IPS-20b (cell line): ENCODE measurements at regions not wholly inside any gene's neighbourhood (a gene's known extent, or its start where the extent isn't known, plus 50 kb on each side); places are given as distances from the start of the nearest gene placed in this dataset.

ENCODE experiments used
- H3K27ac ChIP-seq: one replicate; pipeline ENCODE4 v1.5.1; 2013; ENCODE audit warnings: low read length
- H3K27me3 ChIP-seq: 2 replicates; pipeline ENCODE4 v1.6.1; 2013; ENCODE audit warnings: mild to moderate bottlenecking, low read length, inconsistent platforms; ENCODE audit not compliant: insufficient read depth
- H3K36me3 ChIP-seq: 2 replicates; pipeline ENCODE4 v1.6.1; 2013; ENCODE audit warnings: low read depth, mild to moderate bottlenecking, inconsistent platforms, low read length, moderate library complexity; ENCODE audit not compliant: insufficient read depth
- H3K4me1 ChIP-seq: 2 replicates; pipeline ENCODE4 v1.6.1; 2013; ENCODE audit warnings: mild to moderate bottlenecking, control low read depth, inconsistent platforms, low read length, moderate library complexity; ENCODE audit not compliant: insufficient read depth
- H3K4me3 ChIP-seq: 2 replicates; pipeline ENCODE4 v1.5.1; 2013; ENCODE audit warnings: mild to moderate bottlenecking, low read length, inconsistent platforms
- H3K9ac ChIP-seq: 2 replicates; pipeline ENCODE4 v1.6.1; 2013; ENCODE audit warnings: low read depth, mild to moderate bottlenecking, inconsistent platforms, low read length, moderate library complexity
- H3K9me3 ChIP-seq: 2 replicates; pipeline ENCODE4 v1.6.1; 2013; ENCODE audit warnings: mild to moderate bottlenecking, low read depth, low read length, inconsistent platforms; ENCODE audit not compliant: insufficient read depth

GRCh38 chr1:34520111-34520510 is 234.7 kb upstream of the GJB5 start:
- no peaks in the 10 kb centered on the region; the same call in 1 of the 2 replicates for H3K9me3 ChIP-seq
- no peak overlapping the region for H3K27ac ChIP-seq
- no peaks in the 10 kb centered on the region for H3K4me1 ChIP-seq
- no peaks in the 10 kb centered on the region for H3K27me3 ChIP-seq
- H3K4me3 ChIP-seq, result no peak overlapping the region
- H3K9ac ChIP-seq, result no peak overlapping the region
- no peaks in the 10 kb centered on the region for H3K36me3 ChIP-seq

GRCh38 chr1:34524783-34525182 is 230.1 kb upstream of the GJB5 start:
- no peaks in the 10 kb centered on the region for H3K36me3 ChIP-seq
- H3K27me3 ChIP-seq, result no peaks in the 10 kb centered on the region
- H3K9me3 ChIP-seq, result no peaks in the 10 kb centered on the region
- no peak overlapping the region for H3K9ac ChIP-seq
- no peak overlapping the region for H3K27ac ChIP-seq
- no peak overlapping the region for H3K4me3 ChIP-seq
- no peaks in the 10 kb centered on the region for H3K4me1 ChIP-seq

DNA sequence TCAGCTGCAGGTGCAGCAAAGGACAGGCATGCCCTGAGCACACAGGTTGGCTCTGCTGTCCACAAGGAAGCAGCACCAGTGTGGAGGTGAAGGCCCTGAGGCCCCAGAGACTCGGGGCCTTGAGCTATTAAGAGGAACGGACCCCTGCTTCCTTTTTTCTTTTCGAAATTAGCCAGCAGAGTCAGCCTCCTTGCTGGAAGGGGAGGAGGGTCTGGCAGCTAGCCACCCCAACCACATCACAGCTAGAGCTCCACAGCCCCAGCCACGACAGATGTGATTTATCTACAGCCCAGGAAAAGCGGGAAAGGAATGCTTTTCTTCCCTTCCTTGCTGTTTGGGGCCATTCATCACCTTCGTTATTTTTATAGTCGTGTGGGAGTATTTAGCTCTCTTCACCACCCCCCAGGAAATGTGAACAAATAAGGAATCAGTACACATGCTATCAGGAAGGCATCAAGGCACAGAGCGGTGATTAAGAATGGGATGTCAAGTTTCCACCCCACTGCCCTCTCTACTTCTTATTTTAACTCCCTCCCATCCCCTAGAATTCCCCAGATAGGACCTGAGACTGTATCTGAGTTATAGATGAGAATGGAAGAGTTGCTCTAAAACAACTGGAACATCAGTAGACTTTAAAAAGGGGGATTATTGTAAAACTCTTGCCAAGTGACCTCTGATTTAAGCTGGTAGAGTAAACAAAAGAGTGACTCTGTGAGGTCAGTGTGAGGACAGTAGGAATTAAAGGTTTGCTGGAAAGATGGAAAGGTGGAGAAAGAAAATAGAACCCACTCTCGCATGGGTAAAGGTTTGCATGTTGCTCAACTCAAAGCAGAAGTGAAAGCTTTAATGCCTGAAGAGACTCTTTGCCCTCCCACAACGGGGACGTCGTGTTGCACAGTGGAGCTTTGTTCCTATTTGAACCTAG is 224.7 kb upstream of the GJB5 start:
- Histone ChIP-seq H3K27me3 (no peaks in the 10 kb centered on the region), H3K36me3 (no peaks in the 10 kb centered on the region), H3K4me1 (no peaks in the 10 kb centered on the region), H3K9me3 (no peaks in the 10 kb centered on the region), H3K4me3 (no peak overlapping the region), H3K9ac (no peak overlapping the region), H3K27ac (no peak overlapping the region)

DNA sequence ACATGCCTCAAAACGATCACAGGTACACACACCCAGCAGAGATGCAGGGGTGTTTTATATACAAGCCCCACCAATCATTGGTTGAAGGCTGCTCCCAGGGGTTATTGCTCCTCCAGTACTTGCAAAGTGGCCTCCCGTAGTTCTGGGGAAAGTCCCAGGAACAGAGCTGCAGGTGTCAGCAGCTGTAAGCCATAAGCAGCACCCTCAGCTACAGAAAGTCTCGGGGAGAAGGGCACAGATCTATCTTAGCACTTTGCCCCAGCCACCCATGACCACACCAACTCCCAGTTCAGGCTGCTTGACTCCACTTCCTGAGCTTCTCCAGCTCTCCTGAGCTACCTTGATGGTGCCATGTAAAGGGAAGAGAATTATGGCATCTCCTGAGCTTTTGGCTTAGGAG is 222.7 kb upstream of the GJB5 start:
- Histone ChIP-seq H3K9ac (no peak overlapping the region), H3K9me3 (no peaks in the 10 kb centered on the region), H3K27ac (no peak overlapping the region), H3K4me3 (no peak overlapping the region), H3K36me3 (no peaks in the 10 kb centered on the region), H3K27me3 (no peaks in the 10 kb centered on the region), H3K4me1 (no peaks in the 10 kb centered on the region)

DNA sequence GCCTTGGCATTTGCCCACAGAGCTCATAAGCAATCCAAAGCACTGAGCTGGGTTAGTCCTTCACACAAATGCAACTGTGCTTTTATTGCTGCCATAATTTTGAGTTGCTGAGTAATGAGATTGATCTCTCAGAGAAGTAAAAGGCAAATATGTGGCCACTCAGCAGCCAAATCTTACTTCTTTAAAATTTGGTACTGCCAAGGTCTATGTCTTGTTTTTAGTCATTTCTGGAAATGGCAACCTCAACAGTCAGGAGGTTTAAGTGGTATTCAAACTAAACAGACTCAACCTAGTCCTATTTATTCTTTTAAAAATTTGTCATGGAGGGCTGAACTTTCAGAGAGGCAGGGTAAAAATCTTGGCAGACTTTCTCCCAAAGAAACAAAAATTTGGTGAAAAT is 216.4 kb upstream of the GJB5 start:
- Histone ChIP-seq H3K4me1 (no peaks in the 10 kb centered on the region), H3K4me3 (no peak overlapping the region), H3K27ac (no peak overlapping the region), H3K36me3 (no peaks in the 10 kb centered on the region), H3K27me3 (no peaks in the 10 kb centered on the region), H3K9ac (no peak overlapping the region), H3K9me3 (no peaks in the 10 kb centered on the region)

- no peaks in the 10 kb centered on the region for H3K36me3 ChIP-seq
- H3K9me3 ChIP-seq, result no peaks in the 10 kb centered on the region
- no peaks in the 10 kb centered on the region for H3K27me3 ChIP-seq
- H3K4me3 ChIP-seq, result no peak overlapping the region
- no peak overlapping the region for H3K27ac ChIP-seq
- no peaks in the 10 kb centered on the region for H3K4me1 ChIP-seq
- no peak overlapping the region for H3K9ac ChIP-seq
Measured at GRCh38 chr1:34547046-34547674, 207.7 kb upstream of the GJB5 start.

- Histone ChIP-seq H3K36me3 (no peaks in the 10 kb centered on the region), H3K4me1 (no peaks in the 10 kb centered on the region), H3K9me3 (no peaks in the 10 kb centered on the region), H3K27me3 (no peaks in the 10 kb centered on the region), H3K4me3 (no peak overlapping the region), H3K27ac (no peak overlapping the region), H3K9ac (no peak overlapping the region)
Measured at GRCh38 chr1:34549199-34549598, 205.6 kb upstream of the GJB5 start.

DNA sequence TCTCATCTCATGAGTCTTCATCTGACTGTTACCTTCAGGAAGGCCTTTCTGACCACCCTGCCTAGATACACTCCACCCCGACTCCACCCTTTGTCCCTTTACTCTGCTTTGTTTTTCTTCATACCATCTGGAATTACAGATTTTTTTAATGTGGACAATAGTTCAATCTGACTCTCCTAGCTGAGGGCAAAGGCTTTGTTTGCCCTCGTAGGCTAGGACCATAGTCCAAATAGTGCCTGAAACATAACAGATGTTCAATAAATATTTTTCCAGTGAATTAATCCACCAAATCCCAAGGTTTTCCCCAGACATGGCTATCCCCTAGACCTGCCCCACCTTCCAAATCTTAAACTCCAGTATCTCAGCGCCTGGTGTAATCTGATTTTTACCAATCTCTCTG is 176.5 kb upstream of the GJB5 start:
- no peaks in the 10 kb centered on the region for H3K27me3 ChIP-seq
- no peaks in the 10 kb centered on the region for H3K9me3 ChIP-seq
- H3K27ac ChIP-seq, result no peak overlapping the region
- H3K4me3 ChIP-seq, result no peak overlapping the region
- H3K9ac ChIP-seq, result no peak overlapping the region
- no peaks in the 10 kb centered on the region for H3K36me3 ChIP-seq
- H3K4me1 ChIP-seq, result no peaks in the 10 kb centered on the region

DNA sequence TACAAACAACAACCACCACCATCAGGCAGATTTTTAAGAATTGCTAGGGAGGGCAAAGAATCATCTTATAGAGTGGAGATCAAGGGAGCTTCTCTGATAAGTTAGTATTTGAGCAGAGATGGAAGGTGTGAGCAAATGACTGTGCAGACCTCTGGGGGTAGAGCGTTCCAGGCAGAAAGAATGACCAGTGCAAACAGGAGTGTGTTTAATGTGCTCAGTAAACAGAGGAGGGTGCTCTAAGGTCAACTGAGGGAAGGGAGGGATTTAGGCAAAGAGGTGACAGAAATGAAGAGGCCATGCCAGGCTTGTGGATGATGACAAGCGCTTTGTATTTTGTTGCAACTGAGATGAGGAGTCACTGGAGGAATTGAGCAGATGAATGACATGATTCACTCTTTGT is 172.5 kb upstream of the GJB5 start:
- no peak overlapping the region for H3K27ac ChIP-seq
- H3K9ac ChIP-seq, result no peak overlapping the region
- no peaks in the 10 kb centered on the region for H3K36me3 ChIP-seq
- no peaks in the 10 kb centered on the region for H3K4me1 ChIP-seq
- H3K9me3 ChIP-seq, result no peaks in the 10 kb centered on the region
- H3K4me3 ChIP-seq, result no peak overlapping the region
- no peaks in the 10 kb centered on the region for H3K27me3 ChIP-seq

- Histone ChIP-seq H3K27ac (no peak overlapping the region), H3K4me1 (peaks cover 1% of the 10 kb centered on the region; the same call in 1 of the 2 replicates), H3K27me3 (no peaks in the 10 kb centered on the region), H3K4me3 (no peak overlapping the region), H3K9me3 (no peaks in the 10 kb centered on the region), H3K36me3 (no peaks in the 10 kb centered on the region), H3K9ac (no peak overlapping the region)
Measured at GRCh38 chr1:34587761-34588160, 167.1 kb upstream of the GJB5 start.

GRCh38 chr1:34590211-34590623 is 164.6 kb upstream of the GJB5 start:
- Histone ChIP-seq H3K4me1 (peaks cover 3% of the 10 kb centered on the region; the same call in 1 of the 2 replicates), H3K4me3 (no peak overlapping the region), H3K27me3 (no peaks in the 10 kb centered on the region), H3K9me3 (no peaks in the 10 kb centered on the region), H3K9ac (no peak overlapping the region), H3K36me3 (no peaks in the 10 kb centered on the region), H3K27ac (no peak overlapping the region)
